IPS DF 4.7 (cell line): ENCODE measurements at regions not wholly inside any gene's neighbourhood (a gene's known extent, or its start where the extent isn't known, plus 50 kb on each side); places are given as distances from the start of the nearest gene placed in this dataset.

Experiments used
- DNase-seq: peaks from one replicate; pipeline ENCODE4 v3.0.0-alpha.2; 2013; ENCODE audit warnings: low spot score; ENCODE audit errors: extremely low read depth

DNA sequence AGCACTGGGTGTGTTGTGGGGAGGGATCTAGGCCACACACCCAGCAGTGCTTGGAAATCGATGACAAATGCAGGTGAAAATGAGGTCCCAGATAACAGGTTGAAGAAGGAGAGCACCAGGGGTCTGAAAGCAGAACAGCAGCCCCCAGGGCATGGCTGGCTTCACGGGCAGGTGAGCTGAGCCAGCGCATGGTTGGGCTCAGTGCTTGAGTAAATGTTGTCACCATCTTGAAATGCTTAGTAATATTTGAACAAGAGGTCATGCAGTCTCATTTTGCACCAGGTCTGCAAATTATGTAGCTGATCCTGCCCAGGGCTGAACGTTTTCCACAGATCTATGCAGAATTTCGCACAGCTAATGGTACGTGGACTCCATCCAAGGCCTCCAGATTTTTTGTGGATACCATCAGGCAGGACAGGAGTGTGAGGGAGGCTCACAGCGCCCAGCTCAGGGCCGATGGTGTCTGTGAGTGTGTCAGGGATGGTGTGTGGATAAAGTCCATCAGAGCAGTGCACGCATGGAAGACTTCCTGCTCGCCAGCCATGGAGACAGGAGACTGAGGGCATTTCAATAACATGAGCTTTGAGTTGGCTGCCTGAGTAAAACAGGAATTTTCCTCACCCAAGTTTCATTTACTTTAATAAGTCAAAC lies 53.1 kb upstream of the SNX9 start:
- DNase-seq = no peak

DNA sequence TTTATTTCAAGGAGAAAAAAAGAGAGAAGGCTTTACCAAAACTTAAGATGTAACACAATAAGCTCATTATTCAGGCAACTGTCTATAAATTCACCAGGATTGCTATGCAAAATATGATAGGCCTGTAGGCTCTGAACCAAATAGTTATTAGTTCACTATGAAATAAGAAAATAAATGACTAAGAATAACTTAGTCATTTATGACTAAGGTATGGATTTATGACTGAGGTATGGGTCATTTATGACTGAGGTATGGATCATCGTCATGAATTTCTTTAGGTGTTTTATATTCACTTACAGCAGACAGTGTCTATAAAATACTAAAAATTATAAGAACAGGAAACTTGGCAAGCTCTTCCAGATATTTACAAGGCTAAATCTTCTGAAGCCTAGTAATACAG lies 52.1 kb upstream of the SNX9 start:
- DNase-seq = no peak

DNA sequence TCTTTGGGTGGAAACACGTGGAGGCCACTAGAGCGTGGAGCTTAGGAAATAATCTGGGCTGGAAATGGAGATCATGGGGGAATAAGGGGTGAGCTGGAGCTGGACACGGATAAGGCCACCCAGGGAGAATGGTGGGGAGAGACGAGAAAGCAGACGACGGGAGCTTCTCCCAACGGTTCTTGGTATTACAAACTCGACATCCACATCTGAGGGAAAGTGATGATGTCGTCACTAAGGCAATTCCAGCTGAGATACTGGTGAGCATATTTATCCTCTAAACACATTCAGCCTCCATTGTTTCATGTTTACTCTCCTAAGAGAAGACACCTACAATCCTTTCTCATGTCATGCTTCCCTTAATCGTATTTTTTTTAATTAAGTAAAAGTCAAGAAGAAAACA lies 50.2 kb upstream of the SNX9 start:
- no peak for DNase-seq
